ENCODE measurements at regions not wholly inside any gene's neighbourhood (a gene's known extent, or its start where the extent isn't known, plus 50 kb on each side); places are given as distances from the start of the nearest gene placed in this dataset.

DNA sequence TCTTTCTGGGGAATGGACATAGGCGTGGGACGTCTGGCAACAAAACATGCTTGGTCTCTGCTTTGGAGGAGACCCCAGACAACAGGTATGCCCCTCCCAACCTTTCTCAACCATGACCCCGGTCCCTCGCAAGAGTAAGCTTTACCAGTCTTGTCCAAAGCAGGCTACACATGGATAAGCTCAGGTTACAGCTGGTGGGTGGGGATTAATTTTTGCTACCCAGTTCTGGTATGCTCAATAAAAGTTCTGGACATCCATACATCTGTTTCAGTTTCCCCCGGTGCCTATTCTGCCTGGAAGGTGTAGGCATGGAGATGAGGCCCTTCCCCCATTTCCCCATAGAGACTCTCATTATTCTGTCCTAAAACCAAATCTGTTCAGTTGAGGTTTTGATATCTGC, 54.5 kb upstream of the NOCT start:
- BruUV-seq (replicated peaks), result no TSS peak
- Histone ChIP-seq H3F3A (ENCODE audit: low read length, unreplicated experiment) (no peaks in the 10 kb centered on the region), H3K79me2 (ENCODE audit: low read length) (no peaks in the 10 kb centered on the region), H4K20me1 (ENCODE audit: low read length) (no peaks in the 10 kb centered on the region), H3K4me1 (ENCODE audit: insufficient read depth, low read length) (no peaks in the 10 kb centered on the region), H3K9ac (ENCODE audit: low read length) (no peak overlapping the region), H3K4me3 (ENCODE audit: low read length) (no peak overlapping the region), H3K27me3 (ENCODE audit: low read length) (no peaks in the 10 kb centered on the region), H3K9me3 (ENCODE audit: low read length) (no peaks in the 10 kb centered on the region), H3K9me2 (replicated peaks; ENCODE audit: low read length) (no peaks in the 10 kb centered on the region), H3K36me3 (ENCODE audit: low read depth, low read length) (no peaks in the 10 kb centered on the region), H2AFZ (ENCODE audit: low read length) (no peak overlapping the region), H3K27ac (ENCODE audit: low read length) (no peak overlapping the region), H3K4me2 (ENCODE audit: low read length) (no peak overlapping the region)
- intact Hi-C loops (cut with micrococcal nuclease), result no loop called here
- DNase-seq, result no peak
- CTCF ChIA-PET, result no interaction called here
- TF ChIP-seq, protein P1, sequence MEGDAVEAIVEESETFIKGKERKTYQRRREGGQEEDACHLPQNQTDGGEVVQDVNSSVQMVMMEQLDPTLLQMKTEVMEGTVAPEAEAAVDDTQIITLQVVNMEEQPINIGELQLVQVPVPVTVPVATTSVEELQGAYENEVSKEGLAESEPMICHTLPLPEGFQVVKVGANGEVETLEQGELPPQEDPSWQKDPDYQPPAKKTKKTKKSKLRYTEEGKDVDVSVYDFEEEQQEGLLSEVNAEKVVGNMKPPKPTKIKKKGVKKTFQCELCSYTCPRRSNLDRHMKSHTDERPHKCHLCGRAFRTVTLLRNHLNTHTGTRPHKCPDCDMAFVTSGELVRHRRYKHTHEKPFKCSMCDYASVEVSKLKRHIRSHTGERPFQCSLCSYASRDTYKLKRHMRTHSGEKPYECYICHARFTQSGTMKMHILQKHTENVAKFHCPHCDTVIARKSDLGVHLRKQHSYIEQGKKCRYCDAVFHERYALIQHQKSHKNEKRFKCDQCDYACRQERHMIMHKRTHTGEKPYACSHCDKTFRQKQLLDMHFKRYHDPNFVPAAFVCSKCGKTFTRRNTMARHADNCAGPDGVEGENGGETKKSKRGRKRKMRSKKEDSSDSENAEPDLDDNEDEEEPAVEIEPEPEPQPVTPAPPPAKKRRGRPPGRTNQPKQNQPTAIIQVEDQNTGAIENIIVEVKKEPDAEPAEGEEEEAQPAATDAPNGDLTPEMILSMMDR (conservative IDR thresholded peaks at IDR 0.05; ENCODE audit: low read depth, low read length), result no peak
- TF ChIP-seq EZH2 (IDR thresholded peaks at IDR 0.05; ENCODE audit: low read length, unreplicated experiment), result no peak
- TF ChIP-seq EZH2phosphoT487 (IDR thresholded peaks at IDR 0.05; ENCODE audit: borderline replicate concordance, low read length), result no peak
- POLR2A ChIA-PET (ENCODE audit: unreplicated experiment), result no interaction called here
- no peak for ATAC-seq

DNA sequence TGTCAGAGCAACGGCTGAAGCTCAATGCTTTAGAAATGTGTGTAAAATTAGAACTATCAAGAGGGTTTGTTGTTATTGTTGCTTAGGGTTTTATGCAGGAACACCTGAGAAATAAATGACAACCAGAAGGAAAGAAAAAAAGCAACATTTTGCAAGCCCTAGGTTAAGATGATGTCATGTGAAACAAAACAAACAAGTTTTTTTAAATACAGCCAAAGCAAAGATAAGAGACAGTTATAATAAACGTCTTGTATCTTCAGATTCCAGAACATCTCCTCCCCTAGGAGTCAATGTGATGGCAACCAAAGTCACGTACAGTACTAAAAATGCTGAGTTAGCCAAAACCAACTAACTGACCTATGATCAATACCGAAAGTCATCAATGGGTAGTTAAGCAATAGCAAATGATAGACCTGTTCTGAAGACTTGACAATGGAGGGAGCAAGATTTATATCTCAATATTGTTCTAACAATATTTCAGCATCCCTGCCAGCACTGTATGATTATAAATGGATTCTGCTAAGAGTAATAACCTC, 55.3 kb upstream of the NOCT start:
- DNase-seq (no peak), ATAC-seq (no peak)
- no peaks in the 10 kb centered on the region for H3K36me3 ChIP-seq (ENCODE audit: low read depth, low read length)
- no peak overlapping the region for H3K4me2 ChIP-seq (ENCODE audit: low read length)
- no TSS peak for BruUV-seq (replicated peaks)
- no peaks in the 10 kb centered on the region for H3F3A ChIP-seq (ENCODE audit: low read length, unreplicated experiment)
- no peaks in the 10 kb centered on the region for H3K79me2 ChIP-seq (ENCODE audit: low read length)
- no peak overlapping the region for H3K4me3 ChIP-seq (ENCODE audit: low read length)
- ChIA-PET CTCF (no interaction called here), POLR2A (ENCODE audit: unreplicated experiment) (no interaction called here)
- TF ChIP-seq EZH2 (IDR thresholded peaks at IDR 0.05; ENCODE audit: low read length, unreplicated experiment) (no peak), EZH2phosphoT487 (IDR thresholded peaks at IDR 0.05; ENCODE audit: borderline replicate concordance, low read length) (no peak)
- TF ChIP-seq, protein P1 (conservative IDR thresholded peaks at IDR 0.05; ENCODE audit: low read depth, low read length), result no peak
- no peak overlapping the region for H2AFZ ChIP-seq (ENCODE audit: low read length)
- no peaks in the 10 kb centered on the region for H3K4me1 ChIP-seq (ENCODE audit: insufficient read depth, low read length)
- no peaks in the 10 kb centered on the region for H3K27me3 ChIP-seq (ENCODE audit: low read length)
- H3K9me3 ChIP-seq (ENCODE audit: low read length), result no peaks in the 10 kb centered on the region
- no peak overlapping the region for H3K27ac ChIP-seq (ENCODE audit: low read length)
- H3K9ac ChIP-seq (ENCODE audit: low read length), result no peak overlapping the region
- no peaks in the 10 kb centered on the region for H3K9me2 ChIP-seq (replicated peaks; ENCODE audit: low read length)
- intact Hi-C loops (cut with micrococcal nuclease), result no loop called here
- H4K20me1 ChIP-seq (ENCODE audit: low read length), result no peaks in the 10 kb centered on the region

DNA sequence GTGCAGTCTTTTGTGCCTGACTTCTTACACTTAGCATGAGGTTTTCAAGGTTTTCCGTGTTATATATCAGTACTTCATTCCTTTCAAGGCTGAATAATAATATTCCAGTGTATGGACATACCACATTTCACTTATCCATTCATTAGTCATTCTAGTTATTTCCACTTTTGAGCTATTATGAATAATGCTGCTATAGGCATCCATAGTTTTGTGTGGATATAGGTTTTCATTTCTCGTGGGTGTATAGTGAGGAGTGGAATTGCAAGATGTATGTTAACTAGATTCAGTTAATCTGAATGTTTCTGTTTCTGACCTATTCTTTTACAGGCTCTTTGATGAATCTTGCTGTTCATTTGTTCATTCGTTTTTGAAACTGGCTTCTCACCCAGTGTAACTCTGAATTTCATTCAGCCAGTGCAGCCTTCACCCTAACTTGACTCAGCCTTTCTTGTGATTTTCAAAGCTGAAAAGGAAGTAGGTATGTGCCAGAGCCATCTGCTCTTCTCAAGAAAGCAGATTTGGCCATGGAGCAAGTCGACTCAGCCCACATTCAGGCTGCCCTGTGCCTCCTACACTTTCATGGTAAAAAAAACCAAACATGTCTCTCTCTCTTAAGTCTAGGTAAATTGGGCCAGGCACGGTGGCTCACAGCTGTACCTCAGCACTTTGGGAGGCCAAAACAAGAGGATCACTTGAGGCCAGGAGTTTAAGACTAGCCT, 56.3 kb upstream of the NOCT start:
- no peaks in the 10 kb centered on the region for H3K79me2 ChIP-seq (ENCODE audit: low read length)
- no peak overlapping the region for H2AFZ ChIP-seq (ENCODE audit: low read length)
- intact Hi-C loops (cut with micrococcal nuclease), result no loop called here
- POLR2A ChIA-PET (ENCODE audit: unreplicated experiment), result no interaction called here
- no peaks in the 10 kb centered on the region for H3K9me3 ChIP-seq (ENCODE audit: low read length)
- H3K4me3 ChIP-seq (ENCODE audit: low read length), result no peak overlapping the region
- no peak for TF ChIP-seq EZH2 (IDR thresholded peaks at IDR 0.05; ENCODE audit: low read length, unreplicated experiment)
- no peak for TF ChIP-seq EZH2phosphoT487 (IDR thresholded peaks at IDR 0.05; ENCODE audit: borderline replicate concordance, low read length)
- TF ChIP-seq, protein P1 (conservative IDR thresholded peaks at IDR 0.05; ENCODE audit: low read depth, low read length), result no peak
- no peaks in the 10 kb centered on the region for H4K20me1 ChIP-seq (ENCODE audit: low read length)
- H3K36me3 ChIP-seq (ENCODE audit: low read depth, low read length), result no peaks in the 10 kb centered on the region
- CTCF ChIA-PET, result no interaction called here
- H3F3A ChIP-seq (ENCODE audit: low read length, unreplicated experiment), result no peaks in the 10 kb centered on the region
- no peak overlapping the region for H3K4me2 ChIP-seq (ENCODE audit: low read length)
- DNase-seq, result no peak
- ATAC-seq, result no peak
- BruUV-seq (replicated peaks), result no TSS peak
- H3K9me2 ChIP-seq (replicated peaks; ENCODE audit: low read length), result no peaks in the 10 kb centered on the region
- H3K9ac ChIP-seq (ENCODE audit: low read length), result no peak overlapping the region
- H3K27me3 ChIP-seq (ENCODE audit: low read length), result no peaks in the 10 kb centered on the region
- H3K27ac ChIP-seq (ENCODE audit: low read length), result no peak overlapping the region
- no peaks in the 10 kb centered on the region for H3K4me1 ChIP-seq (ENCODE audit: insufficient read depth, low read length)

Data from PC-3 (cell line).